GM12801 (cell line): ENCODE measurements at regions not wholly inside any gene's neighbourhood (a gene's known extent, or its start where the extent isn't known, plus 50 kb on each side); places are given as distances from the start of the nearest gene placed in this dataset.

Source experiments
- TF ChIP-seq, protein P1 (sequence below): IDR thresholded peaks from one replicate; pipeline ENCODE4 v1.5.1; 2011; ENCODE audit warnings: control low read depth; ENCODE audit not compliant: insufficient read length; ENCODE audit errors: extremely low read depth

DNA sequence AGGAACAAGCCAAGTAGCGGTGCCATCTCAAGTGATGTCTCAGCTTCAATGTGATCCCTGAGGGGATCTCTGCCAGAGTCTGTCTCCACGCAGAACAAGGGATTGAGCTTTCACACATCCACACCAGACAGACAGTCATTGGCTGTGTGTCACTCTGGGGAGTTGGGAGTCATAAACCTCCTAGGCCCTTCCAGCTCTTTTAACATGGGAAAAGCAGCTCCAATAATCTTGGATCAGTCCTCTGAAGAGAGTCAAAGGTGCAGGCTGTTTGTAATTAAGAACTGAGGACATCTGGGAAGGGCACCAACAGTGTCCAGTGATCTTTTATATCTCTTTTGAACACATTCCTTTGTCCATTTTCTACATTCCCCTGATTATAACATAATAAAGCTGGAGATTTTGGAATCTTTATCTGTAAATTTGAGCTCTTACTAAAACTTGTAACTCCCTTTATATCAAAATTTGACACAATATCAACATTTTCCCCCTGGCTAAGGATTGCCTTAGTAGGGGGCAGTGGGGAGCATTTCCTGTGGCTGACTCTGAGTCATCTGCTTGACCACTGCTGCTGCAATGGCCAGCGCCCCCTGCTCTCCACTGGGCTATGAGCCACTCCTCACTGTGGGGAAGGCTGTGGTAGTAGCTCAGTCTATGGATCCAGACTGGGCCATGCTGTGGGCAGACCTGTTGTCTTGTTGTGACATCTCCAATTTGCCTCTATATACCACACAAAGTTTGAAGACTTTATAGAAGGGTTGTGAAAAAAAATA is 284.4 kb downstream of the OSTF1 start:
- TF ChIP-seq, protein P1, sequence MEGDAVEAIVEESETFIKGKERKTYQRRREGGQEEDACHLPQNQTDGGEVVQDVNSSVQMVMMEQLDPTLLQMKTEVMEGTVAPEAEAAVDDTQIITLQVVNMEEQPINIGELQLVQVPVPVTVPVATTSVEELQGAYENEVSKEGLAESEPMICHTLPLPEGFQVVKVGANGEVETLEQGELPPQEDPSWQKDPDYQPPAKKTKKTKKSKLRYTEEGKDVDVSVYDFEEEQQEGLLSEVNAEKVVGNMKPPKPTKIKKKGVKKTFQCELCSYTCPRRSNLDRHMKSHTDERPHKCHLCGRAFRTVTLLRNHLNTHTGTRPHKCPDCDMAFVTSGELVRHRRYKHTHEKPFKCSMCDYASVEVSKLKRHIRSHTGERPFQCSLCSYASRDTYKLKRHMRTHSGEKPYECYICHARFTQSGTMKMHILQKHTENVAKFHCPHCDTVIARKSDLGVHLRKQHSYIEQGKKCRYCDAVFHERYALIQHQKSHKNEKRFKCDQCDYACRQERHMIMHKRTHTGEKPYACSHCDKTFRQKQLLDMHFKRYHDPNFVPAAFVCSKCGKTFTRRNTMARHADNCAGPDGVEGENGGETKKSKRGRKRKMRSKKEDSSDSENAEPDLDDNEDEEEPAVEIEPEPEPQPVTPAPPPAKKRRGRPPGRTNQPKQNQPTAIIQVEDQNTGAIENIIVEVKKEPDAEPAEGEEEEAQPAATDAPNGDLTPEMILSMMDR: no peak

DNA sequence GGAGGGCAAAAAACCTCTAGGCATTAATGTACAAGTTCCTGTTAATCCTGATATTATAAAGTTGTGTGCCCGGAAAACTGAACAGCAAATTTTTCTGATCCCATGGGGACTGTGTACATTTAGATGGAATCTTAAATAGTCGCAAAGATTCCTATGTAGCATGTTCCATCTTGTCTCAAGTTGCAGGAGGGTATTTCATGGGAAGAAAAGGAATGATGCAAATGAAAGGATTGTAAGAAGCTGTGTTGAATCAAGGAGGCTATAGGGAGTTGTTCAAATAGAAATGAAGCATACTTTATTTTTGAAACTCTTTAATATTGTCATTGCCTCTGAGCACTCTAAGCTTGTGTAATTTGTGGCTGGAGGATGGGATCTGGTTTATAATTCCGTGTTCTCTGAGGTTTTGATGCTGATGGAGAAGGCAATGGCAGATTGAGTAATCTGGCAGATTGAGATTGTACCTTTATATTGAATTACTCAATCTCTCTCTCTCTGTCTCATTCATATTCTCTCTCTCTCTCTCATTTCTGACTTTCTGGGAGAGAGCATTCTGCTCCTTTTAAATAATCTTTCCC is 288.5 kb downstream of the OSTF1 start:
- TF ChIP-seq, protein P1: no peak

DNA sequence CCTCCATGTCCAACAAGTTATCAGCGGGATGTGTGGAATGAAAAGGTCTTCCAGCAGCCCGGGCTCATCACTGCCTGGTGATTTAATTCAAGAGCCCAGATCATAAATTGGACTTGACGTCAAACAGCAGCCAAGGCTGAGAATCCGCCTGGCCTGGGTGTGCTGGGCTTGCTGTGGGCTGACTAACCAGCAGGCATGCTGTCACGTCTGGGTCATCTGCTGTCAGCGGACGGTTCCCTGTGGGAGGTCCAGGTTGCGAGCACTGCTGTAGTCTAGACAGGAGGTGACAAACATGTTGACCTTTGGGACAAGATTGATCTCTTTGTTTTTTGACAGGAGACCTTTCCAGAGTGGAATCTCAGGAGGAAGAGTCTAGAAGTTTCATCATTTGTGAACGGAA is 289.7 kb downstream of the OSTF1 start:
- TF ChIP-seq, protein P1: no peak

DNA sequence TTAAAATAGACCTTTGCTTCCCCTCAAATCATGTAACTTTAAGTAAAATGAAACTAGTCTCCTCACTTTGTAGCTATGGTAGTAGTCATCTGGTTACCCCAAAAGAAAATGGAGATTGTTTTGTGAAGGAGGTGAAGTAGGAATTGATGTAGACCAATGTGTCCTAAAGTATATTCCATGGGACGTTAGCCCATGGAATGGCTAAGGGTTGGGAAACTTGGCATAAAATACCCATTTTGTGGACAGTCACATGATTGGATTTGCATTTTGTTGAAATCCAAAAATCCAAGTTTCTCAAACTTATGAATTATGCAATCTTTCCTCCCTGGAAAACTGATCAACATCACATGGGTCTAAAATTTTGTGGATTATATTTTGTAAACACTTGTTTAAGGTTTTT is 290.6 kb downstream of the OSTF1 start:
- TF ChIP-seq, protein P1: no peak

DNA sequence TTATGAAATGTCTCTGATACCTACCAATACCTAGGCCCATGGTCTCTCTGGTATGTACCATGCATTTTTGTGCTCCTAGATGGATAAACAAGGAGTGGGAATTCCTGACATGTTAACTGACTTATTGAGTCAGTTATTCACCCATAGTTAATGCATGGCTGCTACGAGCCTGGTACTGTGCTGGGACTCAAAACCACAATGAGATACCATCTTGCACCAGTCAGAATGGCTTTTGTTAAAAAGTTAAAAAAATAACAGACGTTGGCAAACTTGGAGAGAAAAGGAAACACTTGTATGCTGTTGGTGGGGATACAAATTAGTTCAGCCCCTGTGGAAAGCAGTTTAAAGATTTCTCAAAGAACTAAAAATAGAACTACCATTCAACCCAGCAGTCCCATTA is 293.8 kb downstream of the OSTF1 start:
- TF ChIP-seq, protein P1: no peak

DNA sequence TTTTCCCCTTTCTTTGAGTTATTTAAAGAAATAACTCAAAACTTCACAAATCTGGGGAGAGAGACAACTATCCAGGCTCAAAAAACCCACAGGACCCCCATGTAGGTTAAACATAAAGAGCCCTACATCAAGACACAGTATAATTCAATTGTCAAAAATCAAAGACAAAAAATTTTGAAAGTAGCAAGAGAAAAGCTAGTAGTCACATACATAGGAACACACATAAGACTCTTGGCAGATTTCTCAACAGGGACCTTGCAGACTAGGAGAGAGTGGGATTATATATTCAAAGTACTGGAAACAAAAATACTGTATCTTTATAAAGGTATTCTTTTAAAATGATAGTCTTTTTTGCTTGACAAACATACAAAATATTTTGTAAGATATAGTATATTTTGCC is 296.9 kb downstream of the OSTF1 start:
- TF ChIP-seq, protein P1: no peak

DNA sequence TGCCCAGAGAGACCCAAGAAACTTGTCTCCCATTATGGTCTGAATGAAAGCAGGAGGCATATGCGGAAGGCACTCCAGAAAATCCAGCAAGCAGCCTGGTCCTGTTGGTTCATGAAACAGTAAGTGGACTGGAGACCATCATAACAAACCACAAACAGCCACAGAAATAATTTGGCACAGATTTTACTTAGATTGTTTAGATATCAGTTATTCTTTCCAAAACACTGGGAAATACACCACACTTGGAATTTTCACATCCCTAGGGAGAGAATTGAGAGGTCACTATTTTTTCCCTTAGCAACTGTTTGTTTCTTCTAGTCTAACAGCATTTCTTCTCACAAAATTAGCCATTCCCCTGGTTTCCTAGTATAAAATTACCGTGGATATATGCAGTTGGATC is 300.8 kb downstream of the OSTF1 start:
- TF ChIP-seq, protein P1: no peak
